Lung microvascular endothelial cell (primary cell): ENCODE measurements at regions not wholly inside any gene's neighbourhood (a gene's known extent, or its start where the extent isn't known, plus 50 kb on each side); places are given as distances from the start of the nearest gene placed in this dataset.
A peak's percentile ranks its signal among the peaks of the same experiment; 100 is the strongest.

Experiments used
- DNase-seq, 2 donors: peaks; one replicate each; pipeline versions ENCODE4 v3.0.0 to v3.0.0-alpha.2; 2010; ENCODE audit warnings: low read depth in 2 of 2

DNA sequence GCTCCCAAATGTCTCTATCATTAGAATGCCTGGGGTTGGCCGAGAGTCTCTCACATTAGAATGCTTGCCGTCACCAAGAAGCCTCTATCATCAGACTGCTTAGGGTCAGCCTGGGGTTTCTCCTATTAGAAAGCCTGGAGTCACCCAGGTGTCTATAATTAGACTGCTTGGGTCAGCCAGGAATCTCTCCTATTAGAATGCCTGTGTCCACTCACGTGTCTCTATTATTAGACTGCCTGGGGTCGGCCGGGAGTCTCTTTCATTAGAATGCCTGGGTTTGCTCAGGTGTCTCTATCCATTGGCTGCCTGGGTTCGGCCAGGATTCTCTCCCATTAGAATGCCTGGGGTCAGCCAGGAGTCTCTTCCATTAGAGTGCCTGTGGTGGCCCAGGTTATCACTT, 1453.1 kb downstream of the UQCRFS1 start:
- no peak for DNase-seq

DNA sequence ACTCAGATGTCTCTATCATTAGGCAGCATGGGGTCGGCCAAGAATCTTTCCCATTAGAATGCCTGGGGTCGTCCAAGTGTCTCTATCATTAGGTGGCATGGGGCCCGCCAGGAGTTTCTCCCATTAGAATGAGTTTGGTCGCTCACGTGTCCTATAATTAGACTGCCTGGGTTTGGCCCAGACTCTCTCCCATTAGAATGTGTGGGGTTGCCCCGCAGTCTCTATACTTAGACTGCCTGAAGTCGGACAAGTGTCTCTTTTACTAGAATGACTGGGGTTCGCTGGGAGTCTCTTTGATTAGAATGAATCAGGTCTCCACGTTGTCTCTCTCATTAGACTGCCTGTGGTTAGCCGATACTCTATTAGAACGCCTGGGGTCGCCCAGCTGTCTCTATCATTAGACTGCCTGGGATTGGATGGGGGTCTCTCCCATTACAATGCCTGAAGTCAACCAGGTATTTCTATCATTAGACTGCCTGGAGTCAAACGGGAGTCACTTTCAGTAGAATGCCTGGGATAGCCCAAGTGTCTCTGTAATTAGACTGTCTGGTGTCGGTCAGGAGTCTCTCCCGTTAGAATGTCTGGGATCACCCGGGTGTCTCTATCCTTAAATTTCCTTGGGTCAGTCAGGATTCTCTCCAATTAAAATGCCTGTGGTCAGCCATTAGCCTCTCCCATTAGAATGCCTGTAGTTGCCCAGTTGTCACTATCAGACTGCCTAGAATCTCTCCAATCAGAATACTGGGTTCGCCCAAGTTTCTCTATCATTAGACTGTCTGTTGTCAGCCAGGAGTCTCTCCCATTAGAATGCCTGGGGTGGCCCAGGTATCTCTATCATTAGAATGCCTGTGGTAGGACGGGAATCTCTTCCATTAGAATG, 1454.1 kb downstream of the UQCRFS1 start:
- no peak for DNase-seq

DNA sequence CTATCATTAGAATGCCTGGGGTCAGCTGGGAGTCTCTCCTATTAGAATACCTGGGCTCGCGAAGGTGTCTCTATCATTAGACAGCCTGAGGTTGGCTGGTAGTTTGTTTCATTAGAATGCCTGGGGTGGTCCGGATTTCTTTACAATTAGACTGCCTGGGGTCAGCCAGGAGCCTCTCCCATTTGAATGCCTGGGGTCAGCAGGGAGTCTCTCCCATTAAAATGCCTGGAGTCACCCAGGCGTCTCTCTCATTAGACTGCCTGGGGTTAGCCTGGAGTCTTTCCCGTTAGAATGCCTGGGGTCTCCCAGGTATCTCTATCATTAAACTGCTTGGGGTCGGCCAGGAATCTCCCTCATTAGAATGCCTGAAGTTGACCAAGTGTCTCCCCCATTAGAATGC, 1458.3 kb downstream of the UQCRFS1 start:
- DNase-seq = no peak

DNA sequence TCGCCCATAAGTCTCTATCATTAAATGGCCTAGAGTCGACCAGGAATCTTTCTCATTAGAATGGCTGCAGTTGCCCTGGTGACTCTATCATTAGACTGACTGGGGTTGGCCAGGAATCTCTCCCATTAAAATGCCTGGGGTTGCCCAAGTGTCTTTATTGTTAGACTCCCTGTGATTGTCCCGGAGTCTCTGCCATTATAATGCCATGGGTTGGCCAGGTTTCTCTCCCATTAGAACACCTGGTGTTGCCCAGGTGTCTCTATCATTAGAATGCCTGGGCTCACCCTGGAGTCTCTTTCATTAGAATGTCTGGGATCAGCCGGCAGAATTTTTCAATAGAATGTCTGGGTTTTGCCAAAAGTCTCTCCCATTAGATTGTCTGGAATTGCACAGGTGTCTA, 1459.3 kb downstream of the UQCRFS1 start:
- no peak for DNase-seq

DNA sequence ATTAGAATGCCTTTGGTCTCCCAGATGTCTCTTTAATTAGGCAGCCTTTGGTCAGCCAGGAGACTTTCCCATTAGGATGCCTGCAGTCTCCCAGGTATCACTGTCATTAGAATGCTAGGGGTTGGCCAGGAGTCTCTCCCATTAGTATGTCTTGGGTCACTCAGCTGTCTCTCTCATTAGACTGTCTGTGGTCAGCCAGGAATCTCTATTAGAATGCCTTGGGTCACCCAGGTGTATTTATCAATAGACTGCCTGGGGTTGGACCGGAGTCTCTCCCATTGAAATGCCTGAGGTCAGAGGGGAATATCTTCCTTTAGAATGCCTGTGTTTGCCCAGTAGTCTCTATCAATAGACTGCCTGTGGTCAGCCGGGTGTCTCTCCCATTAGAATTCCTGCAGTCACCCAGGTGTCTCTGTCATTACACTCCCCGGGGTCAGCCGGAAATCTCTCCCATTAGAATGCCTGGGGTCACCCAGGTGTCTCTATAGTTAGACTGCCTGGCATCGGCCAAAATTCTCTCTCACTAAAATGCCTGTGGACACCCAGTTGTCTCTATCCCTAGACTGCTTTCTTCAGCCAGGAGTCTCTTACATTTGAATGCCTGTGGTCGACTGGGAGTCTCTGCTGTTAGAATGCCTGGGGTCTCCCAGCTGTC, 1460.3 kb downstream of the UQCRFS1 start:
- DNase-seq = no peak

DNA sequence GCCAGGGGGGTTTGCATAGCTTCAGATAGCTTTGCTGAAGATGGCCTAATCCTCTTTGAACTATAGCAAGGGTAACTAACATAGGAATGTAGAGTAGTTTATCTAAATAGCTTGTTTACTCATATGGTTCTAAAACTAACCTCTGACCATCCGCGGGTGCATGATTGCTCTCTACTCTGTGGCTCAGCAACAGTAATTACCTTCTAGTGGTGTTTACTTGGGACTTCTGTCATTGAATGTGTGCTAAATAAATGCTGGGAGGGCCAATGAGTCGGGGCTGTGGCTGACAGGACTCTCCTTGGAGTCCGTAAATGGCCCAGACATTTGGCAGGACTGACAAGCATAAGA, 1461.9 kb downstream of the UQCRFS1 start:
- no peak for DNase-seq

DNA sequence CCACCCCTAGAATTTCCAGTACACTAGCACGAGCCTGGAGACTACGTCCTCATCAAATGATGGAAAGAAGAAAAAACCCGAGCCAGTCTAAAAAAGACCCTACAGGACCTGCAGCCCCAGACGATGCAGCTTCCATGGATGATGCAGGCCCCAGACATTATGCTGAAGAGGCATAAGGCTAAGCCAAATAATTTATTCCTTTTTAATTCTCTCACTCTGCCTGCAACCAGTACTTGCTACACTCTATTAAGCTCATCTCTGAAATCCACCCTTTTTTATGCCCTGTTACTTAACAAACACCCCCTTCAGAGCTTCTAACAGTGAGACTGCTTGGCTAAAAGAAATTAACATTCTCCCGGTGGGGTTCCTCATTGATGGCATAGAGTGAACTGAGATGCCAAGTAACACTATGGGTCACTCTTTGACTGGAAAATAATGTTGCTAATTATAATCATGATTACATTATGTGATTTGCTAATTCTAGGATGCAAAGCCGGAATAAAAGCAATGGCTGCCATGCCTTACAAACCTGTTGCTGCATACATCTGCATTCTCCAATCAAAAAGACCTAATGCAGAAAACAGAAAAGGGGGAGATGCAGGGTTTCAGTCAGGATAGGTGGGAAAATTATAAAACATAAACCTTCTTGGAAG, 1462.4 kb downstream of the UQCRFS1 start:
- no peak for DNase-seq

DNA sequence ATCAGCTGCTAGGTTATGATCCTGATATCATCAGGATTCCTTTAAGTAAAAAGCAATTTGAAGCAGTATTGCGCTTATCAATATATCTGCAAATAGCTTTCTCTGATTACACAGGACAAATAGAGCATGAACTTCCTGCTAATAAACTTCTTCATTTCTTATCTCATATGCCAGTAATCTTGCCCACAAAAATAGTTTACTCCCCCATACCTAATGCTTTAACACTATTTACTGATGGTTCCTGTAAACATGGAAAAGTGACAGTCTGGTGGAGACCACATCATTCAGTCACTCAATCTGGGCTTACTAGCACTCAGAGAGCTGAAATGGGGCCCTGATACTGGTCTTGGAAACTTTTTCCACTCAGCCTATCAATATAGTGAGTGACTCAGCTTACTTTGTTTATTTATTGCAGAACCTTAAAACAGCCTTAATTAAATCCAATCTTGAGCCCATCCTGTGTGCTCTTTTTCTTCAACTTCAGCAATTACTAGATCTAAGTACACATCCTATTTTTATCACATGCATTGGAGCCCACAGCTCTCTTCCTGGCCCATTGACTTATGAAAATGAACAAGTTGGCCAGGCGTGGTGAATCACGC, 1464.3 kb downstream of the UQCRFS1 start:
- no peak for DNase-seq

DNA sequence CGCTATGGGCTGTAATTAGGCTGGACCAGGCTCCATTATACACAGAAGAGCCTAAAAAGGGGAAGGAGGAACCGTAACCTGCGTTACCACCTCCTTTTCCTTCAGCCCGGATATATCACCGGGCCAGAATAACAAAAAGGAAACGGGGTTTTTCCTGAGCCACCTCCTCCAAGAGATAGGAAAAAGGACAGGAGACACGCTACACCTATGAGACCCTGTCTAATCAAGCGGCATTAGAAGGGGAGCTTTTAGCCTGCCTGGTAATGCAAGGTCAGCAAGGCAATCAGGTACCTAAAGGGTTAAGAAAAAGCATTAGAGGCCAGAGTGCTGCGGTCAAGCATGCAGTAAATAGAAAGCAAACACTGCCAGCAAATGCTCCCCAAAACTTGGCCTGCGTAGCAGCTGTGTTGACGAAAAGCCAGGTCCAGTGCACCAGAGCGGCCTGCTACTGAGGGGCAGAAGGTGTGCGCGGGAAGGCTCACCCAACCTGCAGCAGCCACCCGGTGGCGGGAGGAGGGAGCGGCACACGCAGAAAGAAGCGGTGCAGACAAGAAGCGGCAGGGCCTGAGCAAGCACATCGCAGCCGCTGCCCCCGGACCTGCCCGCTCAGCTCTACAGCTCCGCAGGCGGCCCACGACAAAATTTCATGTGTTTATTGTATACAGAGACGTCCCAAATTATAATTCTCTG, 1466.1 kb downstream of the UQCRFS1 start:
- DNase-seq = peak; percentile 7 to 10

DNA sequence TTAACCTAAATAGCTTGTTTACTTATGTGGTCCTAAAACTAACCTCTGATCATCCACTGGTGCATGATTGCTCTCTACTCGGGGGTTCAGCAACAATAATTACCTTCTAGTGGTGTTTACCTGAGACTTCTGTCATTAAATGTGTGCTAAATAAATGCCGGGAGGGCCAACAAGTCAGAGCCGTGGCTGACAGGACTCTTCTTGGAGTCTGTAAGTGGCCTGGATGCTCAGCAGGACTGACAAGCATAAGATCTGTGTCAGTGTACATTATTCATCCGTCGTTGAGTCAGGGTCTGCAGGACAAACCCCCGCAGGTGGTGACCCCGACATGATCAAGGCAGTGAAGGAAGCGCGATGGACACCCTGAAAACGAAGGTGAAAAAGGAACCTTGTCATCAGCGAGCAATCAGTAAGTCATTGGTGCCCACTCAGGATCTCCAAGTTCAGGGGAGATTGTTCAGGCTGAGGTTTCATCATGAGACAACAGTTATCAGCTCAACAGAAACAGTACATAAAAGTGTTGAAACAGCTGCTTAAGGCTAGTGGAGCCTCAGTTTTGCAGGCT, 1466.9 kb downstream of the UQCRFS1 start:
- DNase-seq = no peak

DNA sequence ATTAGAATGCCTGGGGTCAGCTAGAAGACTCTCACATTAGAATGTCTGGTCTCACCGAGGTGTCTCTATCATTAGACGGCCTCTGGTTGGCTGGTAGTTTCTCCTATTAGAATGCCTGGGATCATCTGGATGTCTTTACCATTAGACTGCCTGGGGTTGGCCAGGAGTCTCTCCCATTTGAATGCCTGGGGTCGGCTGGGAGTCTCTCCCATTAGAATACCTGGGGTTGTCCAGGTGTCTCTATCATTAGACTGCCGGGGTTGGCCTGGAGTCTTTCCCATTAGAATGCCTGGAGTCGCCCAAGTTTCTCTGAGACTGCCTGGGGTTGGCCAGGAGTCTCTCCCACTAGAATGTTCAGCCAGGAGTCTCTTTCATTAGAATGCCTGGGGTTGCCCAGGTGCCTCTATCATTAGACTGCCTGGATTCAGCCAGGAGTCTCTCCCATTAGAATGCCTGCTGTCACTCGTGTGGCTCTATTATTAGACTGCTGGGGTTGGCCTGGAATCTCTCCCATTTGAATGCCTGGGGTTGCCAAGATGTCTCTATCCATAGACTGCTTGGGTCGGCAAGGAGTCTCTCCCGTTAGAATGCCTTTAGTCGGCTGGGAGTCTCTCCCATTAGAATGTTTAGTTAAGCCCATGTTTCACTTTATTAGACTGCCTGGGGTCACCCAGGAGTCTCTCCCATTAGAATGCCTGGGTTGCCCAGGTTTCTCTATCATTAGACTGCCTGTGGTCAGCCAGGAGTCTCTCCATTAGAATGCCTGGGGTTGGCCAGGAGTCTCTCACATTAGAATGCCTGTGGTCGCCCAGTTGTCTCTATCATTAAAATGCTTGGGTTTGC, 1467.8 kb downstream of the UQCRFS1 start:
- DNase-seq = no peak

DNA sequence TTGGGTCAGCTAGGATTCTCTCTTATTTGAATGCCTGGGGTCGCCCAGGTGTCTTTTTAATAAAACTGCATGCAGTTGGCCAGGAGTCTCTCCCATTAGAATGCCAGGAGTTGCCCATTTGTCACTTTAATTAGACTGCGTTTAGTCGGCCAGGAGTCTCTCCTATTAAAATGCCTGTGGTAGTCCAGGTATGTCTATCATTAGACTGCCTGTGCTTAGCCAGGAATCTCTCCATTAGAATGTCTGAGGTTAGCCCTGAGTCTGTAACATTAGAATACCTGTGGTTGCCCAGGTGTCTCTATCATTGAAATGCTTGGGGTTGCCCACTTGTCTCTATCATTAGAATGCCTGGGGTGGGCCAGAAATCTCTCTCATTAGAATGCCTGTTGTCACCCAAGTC, 1470.9 kb downstream of the UQCRFS1 start:
- no peak for DNase-seq

DNA sequence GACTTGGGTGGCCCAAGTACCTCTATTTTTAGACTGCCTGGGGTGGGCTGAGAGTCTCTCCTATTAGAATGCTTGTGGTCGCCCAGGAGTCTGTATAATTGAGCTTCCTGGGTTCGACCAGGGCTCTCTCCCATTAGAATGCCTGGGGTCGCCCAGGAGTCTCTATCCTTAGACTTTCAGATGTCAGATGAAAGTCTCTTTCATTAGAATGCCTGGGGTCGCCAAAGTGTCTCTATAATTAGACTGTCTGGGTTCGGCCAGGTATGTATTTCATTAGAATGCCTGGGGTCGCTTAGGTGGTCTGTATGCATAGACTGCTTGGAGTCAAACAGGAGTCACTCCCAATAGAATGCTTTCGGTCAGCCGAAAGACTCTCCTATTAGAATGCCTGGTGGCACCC, 1471.7 kb downstream of the UQCRFS1 start:
- DNase-seq = no peak

DNA sequence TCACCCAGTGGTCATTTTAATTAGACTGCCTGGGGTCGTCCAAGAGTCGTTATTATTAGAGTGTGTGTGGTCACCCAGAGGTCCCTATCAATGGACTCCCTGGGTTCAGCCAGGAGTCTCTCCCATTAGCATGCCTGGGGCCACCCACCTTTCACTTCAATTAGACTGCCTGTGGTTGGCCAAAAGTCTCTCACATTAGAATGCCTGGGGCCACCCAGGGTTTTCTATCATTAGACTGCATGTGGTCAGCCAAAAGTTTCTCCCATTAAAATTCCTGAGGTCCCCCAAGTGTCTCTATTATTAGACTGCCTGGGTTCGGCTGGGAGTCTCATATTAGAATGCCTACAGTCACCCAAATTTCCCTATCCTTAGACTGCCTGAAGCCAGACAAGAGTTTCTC, 1472.6 kb downstream of the UQCRFS1 start:
- no peak for DNase-seq

DNA sequence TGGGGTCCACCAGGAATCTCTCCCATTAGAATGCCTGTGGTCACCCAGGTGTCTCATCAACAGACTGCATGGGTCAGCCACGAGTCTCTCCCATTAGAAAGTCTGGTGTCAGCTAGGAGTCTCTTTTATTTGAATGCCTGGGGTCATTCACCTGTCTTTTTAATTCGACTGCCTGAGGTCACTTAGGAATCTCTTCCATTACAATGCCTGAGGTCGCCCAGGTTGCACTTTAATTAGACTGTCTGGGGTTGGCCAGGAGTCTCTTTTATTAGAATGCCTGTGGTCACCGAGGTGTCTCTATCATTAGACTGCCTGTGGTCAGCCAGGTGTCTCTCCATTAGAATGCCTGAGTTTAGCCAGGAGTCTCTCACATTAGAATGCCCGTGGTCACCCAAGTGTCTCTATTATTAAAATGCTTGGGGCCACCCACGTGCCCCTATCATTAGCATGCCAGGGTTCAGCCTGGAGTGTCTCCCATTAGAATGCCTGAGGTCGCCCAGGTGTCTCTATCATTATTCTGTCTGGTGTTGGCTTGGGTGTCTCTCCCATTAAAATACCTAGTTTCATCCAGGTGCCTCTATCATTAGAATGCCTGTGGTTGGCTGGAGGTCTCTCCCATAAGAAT, 1474.3 kb downstream of the UQCRFS1 start:
- DNase-seq = no peak

DNA sequence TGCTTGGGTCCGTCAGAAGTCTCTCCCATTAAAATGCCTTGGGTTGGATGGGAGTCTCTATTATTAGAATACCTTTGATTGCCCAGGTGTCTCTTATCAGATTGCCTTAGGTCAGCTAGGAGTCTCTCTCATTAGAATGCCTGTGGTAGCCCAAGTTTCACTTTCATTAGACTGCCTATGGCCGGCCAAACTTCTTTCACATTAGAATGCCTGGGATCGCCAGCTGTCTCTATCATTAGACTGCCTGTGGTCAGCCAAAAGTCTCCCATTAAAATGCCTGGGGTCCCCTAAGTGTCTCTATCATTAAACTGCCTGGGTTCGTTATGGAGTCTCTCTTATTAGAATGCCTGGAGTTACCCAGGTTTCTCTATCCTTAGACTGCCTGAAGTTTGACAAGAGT, 1476.7 kb downstream of the UQCRFS1 start:
- no peak for DNase-seq

DNA sequence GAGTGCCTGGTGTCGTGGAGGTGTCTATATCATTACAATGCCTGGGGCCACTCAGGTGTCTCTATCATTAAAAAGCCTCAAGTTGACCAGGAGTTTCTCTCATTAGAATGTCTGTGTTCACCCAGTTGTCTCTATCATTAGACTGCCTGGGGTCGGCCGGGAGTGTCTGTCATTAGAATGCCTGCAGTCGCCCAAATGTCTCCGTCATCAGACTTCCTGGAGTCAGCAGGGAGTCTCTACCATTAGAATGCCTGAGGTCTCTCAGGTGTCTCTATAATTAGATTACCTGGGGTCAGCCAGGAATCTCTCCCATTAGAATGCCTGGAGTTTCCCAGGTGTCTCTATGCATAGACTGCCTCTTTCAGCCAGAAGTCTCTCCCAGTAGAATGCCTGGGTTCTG, 1477.6 kb downstream of the UQCRFS1 start:
- no peak for DNase-seq

DNA sequence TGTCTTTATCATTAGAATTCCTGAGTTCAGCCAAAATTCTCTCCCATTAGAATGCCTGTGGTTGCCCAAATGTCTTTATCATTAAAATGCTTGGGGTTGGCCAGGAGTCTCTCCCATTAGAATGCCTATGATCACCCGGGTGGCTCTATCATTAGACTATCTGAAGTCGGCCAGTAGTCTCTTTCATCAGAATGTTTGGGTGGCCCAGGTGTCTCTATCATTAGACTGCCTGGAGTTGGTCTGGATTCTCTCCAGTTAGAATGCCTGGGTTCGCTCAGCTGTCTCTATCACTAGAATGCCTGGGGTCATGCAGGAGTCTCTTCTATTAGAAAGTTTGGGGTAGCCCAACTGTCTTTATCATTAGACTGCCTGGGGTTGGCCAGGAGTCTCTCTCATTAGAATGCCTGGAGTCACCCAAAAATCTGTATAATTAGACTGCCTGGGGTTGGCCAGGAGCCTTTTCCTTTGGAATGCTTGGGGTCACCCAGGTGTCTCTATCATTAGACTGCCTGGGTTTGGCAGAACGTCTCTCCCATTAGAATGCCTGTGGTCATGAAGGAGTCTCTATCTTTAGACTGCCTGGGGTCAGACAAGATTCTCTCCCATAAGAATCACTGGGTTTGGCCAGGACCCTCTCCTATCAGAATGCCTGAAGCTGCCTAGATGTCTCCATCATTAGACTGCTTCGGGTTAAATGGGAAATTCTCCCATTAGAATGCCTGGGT, 1478.3 kb downstream of the UQCRFS1 start:
- DNase-seq = no peak

DNA sequence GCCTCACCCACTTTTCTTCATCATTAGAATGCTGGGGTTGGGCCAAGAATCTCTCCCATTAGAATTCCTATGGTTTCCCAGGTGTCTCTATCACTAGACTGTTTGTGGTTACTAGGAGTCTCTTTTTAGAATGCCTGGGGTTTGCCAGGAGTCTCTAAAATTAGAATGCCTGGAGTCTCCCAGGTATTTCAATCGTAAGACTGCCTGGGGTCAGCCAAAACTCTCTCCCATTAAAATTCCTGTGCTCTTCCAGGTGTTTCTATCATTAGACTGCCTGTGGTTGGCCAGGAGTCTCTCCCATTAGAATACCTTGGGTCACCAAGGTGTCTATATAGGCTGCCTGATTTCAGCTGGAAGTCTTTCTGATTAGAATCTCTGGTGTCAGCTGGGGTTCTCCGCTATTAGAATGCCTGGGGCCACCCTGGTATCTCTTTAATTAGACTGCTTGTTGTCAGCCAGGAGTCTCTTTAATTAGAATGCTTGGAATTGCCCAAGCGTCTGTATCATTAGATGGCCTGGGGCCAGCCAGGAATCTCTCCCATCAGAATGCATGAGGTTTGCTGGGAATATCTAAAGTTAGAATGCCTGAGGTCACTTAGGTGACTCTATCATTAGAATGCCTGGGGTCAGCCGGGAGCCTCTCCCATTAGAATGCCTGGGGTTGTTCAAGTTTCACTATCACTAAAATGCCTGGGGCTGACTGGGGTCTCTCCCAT, 1479.2 kb downstream of the UQCRFS1 start:
- DNase-seq = no peak
